ENCODE measurements at regions not wholly inside any gene's neighbourhood (a gene's known extent, or its start where the extent isn't known, plus 50 kb on each side); places are given as distances from the start of the nearest gene placed in this dataset.

- TF ChIP-seq CTCF (IDR thresholded peaks at IDR 0.05; ENCODE audit: insufficient read depth, low read length, poor library complexity, severe bottlenecking) (no peak), EZH2phosphoT487 (conservative IDR thresholded peaks at IDR 0.05; ENCODE audit: low read length) (no peak)
Measured at GRCh38 chr10:4503076-4503475, 322.9 kb upstream of the AKR1E2 start.
